OCI-LY7 (cell line): ENCODE measurements at regions not wholly inside any gene's neighbourhood (a gene's known extent, or its start where the extent isn't known, plus 50 kb on each side); places are given as distances from the start of the nearest gene placed in this dataset.

Experiments
- BruUV-seq: library from RNA; stranded (reverse); fragments of 400-500 nt; replicated peaks from 2 replicates; lab custom pipeline; 2021; lab: Mats Ljungman, UMichigan
- CTCF ChIA-PET: fragments of 300-600 bp; sonication (Branson Sonifier 250); formaldehyde crosslinking; loops from one replicate; lab custom pipeline; 2022; ENCODE audit warnings: antibody characterized with exemption; ENCODE audit not compliant: unreplicated experiment; lab: Charles Lee
- POLR2A ChIA-PET: fragments of 300-600 bp; sonication (Branson Sonifier 250); formaldehyde crosslinking; loops from one replicate; lab custom pipeline; 2022; ENCODE audit warnings: antibody characterized with exemption; lab: Charles Lee
- DNase-seq: peaks from one replicate; pipeline ENCODE4 v3.0.0-alpha.2; 2015; ENCODE audit warnings: low spot score
- H2AFZ ChIP-seq: fragments of 200-600 bp; sonication (generic), shearing (Covaris generic); 2 replicates; pipeline ENCODE4 v1.6.1; 2014; ENCODE audit warnings: mild to moderate bottlenecking, antibody characterized with exemption, low read length, moderate library complexity
- H3K27ac ChIP-seq: fragments of 200-600 bp; sonication (generic); 2 replicates; pipeline ENCODE4 v1.5.1; 2014; ENCODE audit warnings: mixed run types, low read depth, mild to moderate bottlenecking, moderate library complexity, low read length, inconsistent platforms; ENCODE audit not compliant: poor library complexity, severe bottlenecking
- H3K36me3 ChIP-seq: fragments of 200-600 bp; sonication (generic); 2 replicates; pipeline ENCODE4 v1.6.1; 2014; ENCODE audit warnings: mild to moderate bottlenecking, antibody characterized with exemption, low read length, moderate library complexity, mixed read lengths; ENCODE audit not compliant: insufficient read depth
- H3K4me1 ChIP-seq: fragments of 200-600 bp; sonication (generic); 2 replicates; pipeline ENCODE4 v1.5.1; 2014; ENCODE audit warnings: mild to moderate bottlenecking, low read length; ENCODE audit not compliant: insufficient read depth, poor library complexity, severe bottlenecking
- H3K4me2 ChIP-seq: fragments of 200-600 bp; sonication (generic); 2 replicates; pipeline ENCODE4 v1.6.1; 2014; ENCODE audit warnings: mild to moderate bottlenecking, low read length
- H3K4me3 ChIP-seq: fragments of 200-600 bp; sonication (generic); 2 replicates; pipeline ENCODE4 v1.5.1; 2014; ENCODE audit warnings: mild to moderate bottlenecking, low read depth, low read length; ENCODE audit not compliant: poor library complexity, severe bottlenecking
- H3K79me2 ChIP-seq: fragments of 200-600 bp; sonication (generic); 2 replicates; pipeline ENCODE4 v1.6.1; 2016; ENCODE audit warnings: low read depth, mild to moderate bottlenecking, low read length, moderate library complexity, mixed read lengths; ENCODE audit not compliant: insufficient read depth
- H3K9me2 ChIP-seq: fragments of 200-600 bp; sonication (generic); 2 replicates; pipeline ENCODE4 v1.6.1; 2016; ENCODE audit warnings: mild to moderate bottlenecking, low read length, mixed read lengths; ENCODE audit not compliant: insufficient read depth
- H3K9me3 ChIP-seq: fragments of 200-600 bp; sonication (generic); 2 replicates; pipeline ENCODE4 v1.6.1; 2014; ENCODE audit warnings: mild to moderate bottlenecking, mixed run types, low read length, mixed read lengths
- H4K20me1 ChIP-seq: fragments of 200-600 bp; sonication (generic); 2 replicates; pipeline ENCODE4 v1.6.1; 2014; ENCODE audit warnings: mild to moderate bottlenecking, antibody characterized with exemption, low read length, moderate library complexity, mixed read lengths; ENCODE audit not compliant: insufficient read depth
- CTCF ChIP-seq: fragments of 200-600 bp; sonication (generic); conservative IDR thresholded peaks from 2 replicates; pipeline ENCODE4 v1.5.1; 2014; ENCODE audit warnings: mild to moderate bottlenecking, antibody characterized with exemption, low read length, moderate library complexity, mixed read lengths
- EZH2phosphoT487 ChIP-seq: fragments of 200-600 bp; sonication (generic); IDR thresholded peaks from 2 replicates; pipeline ENCODE4 v1.6.1; 2018; ENCODE audit warnings: low read depth, borderline replicate concordance, mild to moderate bottlenecking, mixed run types, antibody characterized with exemption, low read length, moderate library complexity, mixed read lengths
- intact Hi-C: fragments of 100-400 bp; cut with micrococcal nuclease; formaldehyde crosslinking; loops from one replicate; pipeline ENCODE4 v1.10.0; 2022; ENCODE audit not compliant: unreplicated experiment

- Histone ChIP-seq H3K9me2 (no peaks in the 10 kb centered on the region), H2AFZ (no peak overlapping the region), H3K4me3 (no peak overlapping the region), H4K20me1 (no peaks in the 10 kb centered on the region), H3K36me3 (no peaks in the 10 kb centered on the region), H3K79me2 (no peaks in the 10 kb centered on the region), H3K9me3 (no peaks in the 10 kb centered on the region), H3K4me2 (no peak overlapping the region), H3K4me1 (no peaks in the 10 kb centered on the region), H3K27ac (no peak overlapping the region)
- no TSS peak for BruUV-seq
- ChIA-PET POLR2A (no interaction called here), CTCF (no interaction called here)
- intact Hi-C loops, result no loop called here
- no peak for DNase-seq
- TF ChIP-seq CTCF, result no peak
- TF ChIP-seq EZH2phosphoT487, result no peak
Measured at GRCh38 chr10:52424341-52424740, 110.3 kb downstream of the DKK1 start.

GRCh38 chr10:52434734-52435133 lies 120.7 kb downstream of the DKK1 start:
- Histone ChIP-seq H3K9me3 (no peaks in the 10 kb centered on the region), H4K20me1 (no peaks in the 10 kb centered on the region), H3K4me2 (no peak overlapping the region), H3K4me1 (peaks cover 5% of the 10 kb centered on the region), H2AFZ (no peak overlapping the region), H3K36me3 (no peaks in the 10 kb centered on the region), H3K79me2 (no peaks in the 10 kb centered on the region), H3K9me2 (no peaks in the 10 kb centered on the region), H3K4me3 (no peak overlapping the region), H3K27ac (no peak overlapping the region)
- POLR2A ChIA-PET, result interaction anchor here (0.9 to 1.2 kb wide), 2 partner anchors 7 to 30 kb away, joined by 3 to 4 read pairs; no protein-coding TSS in a partner anchor
- no peak for TF ChIP-seq EZH2phosphoT487
- TF ChIP-seq CTCF, result no peak
- intact Hi-C loops, result no loop called here
- CTCF ChIA-PET, result no interaction called here
- DNase-seq, result no peak
- BruUV-seq, result no TSS peak

GRCh38 chr10:52436664-52437063 lies 122.6 kb downstream of the DKK1 start:
- intact Hi-C loops, result no loop called here
- Histone ChIP-seq H4K20me1 (no peaks in the 10 kb centered on the region), H3K36me3 (no peaks in the 10 kb centered on the region), H3K9me3 (no peaks in the 10 kb centered on the region), H3K9me2 (no peaks in the 10 kb centered on the region), H3K4me3 (no peak overlapping the region), H3K4me2 (peak overlapping the region; percentile 33; the same call in 1 of the 2 replicates), H3K79me2 (no peaks in the 10 kb centered on the region), H2AFZ (no peak overlapping the region), H3K27ac (no peak overlapping the region), H3K4me1 (peaks cover 5% of the 10 kb centered on the region)
- BruUV-seq, result no TSS peak
- no peak for DNase-seq
- ChIA-PET CTCF (no interaction called here), POLR2A (interaction anchor here (0.6 to 0.8 kb wide), 3 partner anchors 29 to 157 kb away, joined by 3 to 4 read pairs (median 3); no protein-coding TSS in a partner anchor)
- TF ChIP-seq CTCF (no peak), EZH2phosphoT487 (no peak)
